CD4-positive, alpha-beta T cell treated with Interleukin-4 for 1 hour (primary cell): ENCODE measurements at regions not wholly inside any gene's neighbourhood (a gene's known extent, or its start where the extent isn't known, plus 50 kb on each side); places are given as distances from the start of the nearest gene placed in this dataset.

Experiments
- DNase-seq, 2 donors: peaks; one replicate each; pipeline ENCODE4 v3.0.0-alpha.2; 2020 to 2022

DNA sequence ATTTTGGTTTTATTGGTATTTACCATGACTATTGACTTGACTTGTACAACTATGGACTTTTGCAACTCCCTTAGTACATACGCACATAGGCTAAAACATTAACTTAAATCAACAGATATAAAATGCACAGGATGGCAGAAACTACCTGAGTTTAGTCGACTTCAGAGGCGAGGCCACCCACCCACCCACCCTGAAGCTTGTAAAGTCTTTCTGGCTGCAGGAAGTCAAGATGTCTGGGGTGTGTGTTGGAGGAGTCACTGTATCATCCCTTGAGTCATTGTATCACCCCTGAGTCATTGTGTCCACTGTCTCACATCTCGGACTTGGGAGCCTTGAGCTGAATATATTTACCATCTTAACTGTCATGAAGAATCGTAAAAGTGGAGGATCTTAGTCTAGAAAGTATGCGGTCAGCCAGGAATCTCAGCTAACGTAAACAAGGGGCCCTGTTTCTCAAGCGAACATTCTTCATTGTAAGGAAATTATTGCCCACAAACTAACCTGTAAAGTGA, 140.0 kb upstream of the ST6GAL2 start:
- DNase-seq, result no peak

DNA sequence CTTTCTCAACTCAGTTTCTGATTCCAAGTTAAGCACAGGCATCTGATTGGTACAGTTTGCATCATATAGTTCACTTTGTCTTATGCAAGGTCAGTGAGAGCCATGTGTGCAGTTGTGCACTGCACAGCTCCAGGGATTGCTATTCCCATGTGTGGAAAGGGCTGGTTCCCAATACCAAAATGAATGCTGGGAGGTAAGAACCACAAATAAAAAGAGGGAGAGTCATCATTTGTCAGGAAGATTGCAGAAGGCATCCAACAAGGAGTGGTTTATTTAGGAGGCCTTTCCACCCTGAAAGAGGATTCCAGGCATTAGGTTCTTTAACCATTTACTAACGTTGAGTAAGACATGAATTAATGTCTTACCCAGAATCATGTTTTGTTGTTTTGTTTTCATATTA, 141.2 kb upstream of the ST6GAL2 start:
- no peak for DNase-seq

DNA sequence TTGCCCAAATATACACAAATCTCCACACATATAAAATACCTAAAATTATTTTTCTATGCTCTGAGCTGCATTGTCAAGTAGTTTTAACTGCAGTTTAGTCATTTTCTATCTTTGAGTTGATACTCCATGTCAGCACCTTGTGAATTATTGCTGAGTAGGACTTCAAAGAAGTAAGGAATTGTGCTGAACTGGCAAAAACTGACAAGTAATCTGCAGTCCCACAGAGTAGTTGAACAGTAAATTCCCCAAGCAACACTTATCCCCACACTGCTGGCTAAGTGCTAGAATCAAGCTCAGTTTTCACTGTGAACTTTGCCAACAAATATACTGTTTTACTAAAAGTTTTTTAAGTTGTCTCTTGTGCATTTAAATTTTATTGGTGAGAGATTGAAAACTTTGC, 141.8 kb upstream of the ST6GAL2 start:
- DNase-seq, result no peak

DNA sequence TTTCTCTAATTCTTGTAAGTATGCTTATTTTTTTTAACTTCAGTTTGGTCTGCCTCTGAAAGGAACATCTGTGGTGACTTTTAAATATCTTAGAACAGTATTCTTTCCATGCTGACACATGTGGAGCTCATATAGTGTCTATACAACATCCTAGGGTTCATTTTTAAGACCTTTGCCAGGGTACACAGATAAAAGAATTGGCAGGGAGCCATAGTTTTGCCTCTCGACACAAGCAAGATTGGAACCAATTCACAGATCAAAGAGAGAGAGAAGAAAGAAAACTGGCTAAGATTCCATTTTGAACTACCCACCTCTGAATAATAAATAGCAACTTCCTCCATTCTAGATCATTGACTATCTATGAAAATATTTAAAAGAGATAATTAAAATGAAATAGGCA, 142.7 kb upstream of the ST6GAL2 start:
- DNase-seq, result no peak

DNA sequence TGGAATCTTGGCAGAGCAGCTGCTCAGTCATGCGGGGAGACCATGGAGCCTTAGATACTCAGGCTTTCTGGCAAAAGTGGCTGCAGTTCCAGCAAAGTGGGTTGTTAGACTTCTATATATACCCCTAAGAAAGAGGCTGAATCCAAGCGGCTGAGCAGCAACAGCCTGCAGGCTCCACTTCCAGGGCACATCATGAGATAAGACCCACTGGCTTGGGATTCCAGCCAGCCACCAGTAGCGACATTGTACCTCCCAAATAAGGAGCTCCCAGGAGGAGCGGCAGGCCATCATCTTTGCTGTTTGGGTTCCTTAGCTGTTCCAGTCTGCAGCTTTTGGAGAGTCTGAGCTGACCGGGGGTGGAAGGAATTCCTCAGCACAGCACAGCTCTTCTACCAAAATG, 150.3 kb upstream of the ST6GAL2 start:
- no peak for DNase-seq

DNA sequence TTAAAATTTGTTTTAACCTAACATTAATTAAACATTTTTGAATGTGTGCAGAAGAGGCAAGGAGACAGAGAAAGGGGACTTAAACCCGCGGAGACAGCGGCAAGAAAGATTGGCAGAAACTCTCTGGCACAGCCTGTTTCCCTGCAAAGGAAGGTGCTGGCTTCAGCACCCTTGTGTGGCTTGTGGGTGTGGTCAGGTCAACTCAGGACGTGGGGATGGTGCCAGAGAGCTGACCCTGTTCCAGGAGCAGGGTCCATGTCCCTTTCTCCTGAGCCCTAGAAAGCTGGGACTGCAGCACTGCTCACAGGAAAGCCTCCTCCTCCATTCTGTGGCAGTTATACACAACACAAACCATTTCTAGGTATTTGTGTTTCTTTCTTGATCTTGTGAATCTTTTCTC, 176.2 kb upstream of the ST6GAL2 start:
- DNase-seq, result no peak

DNA sequence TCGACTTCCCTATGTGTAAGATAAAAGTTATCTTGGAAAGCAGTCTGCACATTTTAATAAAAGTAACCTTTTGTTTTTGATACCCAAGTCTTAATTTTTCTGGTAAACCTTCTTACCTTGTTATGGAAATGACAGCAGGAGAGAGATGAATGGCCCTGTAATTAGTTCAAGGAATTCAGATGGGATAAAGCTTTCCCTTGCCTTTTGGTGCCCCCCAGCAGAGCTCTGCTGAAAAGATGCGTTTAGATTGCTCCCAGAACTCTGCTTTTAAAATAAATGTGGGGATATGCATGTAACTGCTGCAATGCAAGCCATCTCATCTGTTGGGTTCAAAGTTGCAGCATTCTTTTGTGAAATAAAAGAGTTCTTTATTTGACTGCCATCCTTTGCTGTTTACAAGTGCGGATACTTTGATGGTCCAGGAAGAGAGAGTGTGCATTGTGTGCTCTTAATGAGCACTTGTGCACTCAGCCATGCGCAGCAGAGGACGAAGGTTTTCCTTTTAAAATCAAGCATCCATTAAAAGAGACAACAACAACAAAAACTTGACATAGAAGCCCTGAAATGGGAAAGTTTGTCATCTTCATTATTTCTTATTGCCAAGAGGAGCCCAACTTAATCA, 176.7 kb upstream of the ST6GAL2 start:
- DNase-seq, result no peak

DNA sequence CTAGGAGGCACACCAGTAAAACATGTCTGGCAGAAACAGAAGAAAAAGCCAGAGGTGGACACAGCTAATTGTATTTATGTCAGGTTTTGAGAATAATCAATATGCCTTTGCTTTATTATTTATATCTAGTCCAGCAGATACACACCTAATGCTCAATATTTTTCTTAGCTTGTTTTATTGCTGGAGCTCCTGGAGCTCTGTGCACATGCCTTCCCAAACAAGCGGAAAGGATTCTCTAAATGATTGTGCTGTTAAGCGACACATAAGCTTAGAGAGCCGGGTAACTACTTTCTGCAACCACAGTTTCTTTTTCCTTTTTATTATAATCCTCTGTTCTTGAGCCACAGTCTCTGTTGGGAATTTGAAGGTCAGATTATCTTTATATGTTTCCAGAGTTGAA, 177.3 kb upstream of the ST6GAL2 start:
- no peak for DNase-seq

DNA sequence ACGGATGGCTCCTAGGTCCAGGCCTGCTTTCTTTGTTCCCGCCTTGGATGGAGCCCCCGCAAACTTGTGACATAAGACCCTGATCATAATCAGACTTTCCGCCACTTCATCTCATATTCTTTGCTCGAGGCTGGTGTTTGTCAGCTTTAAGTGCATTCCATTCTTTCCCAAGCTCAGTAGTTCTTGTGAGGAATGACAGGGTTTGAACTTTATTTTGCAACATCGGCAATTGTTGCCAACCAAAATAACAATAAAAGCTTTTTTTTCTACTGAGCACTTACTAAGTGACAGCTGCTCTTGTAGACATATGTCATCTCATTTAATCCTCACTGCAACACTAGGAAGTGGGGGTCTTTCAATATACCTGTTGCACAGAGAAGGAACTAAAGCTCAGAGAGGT, 178.8 kb upstream of the ST6GAL2 start:
- no peak for DNase-seq

DNA sequence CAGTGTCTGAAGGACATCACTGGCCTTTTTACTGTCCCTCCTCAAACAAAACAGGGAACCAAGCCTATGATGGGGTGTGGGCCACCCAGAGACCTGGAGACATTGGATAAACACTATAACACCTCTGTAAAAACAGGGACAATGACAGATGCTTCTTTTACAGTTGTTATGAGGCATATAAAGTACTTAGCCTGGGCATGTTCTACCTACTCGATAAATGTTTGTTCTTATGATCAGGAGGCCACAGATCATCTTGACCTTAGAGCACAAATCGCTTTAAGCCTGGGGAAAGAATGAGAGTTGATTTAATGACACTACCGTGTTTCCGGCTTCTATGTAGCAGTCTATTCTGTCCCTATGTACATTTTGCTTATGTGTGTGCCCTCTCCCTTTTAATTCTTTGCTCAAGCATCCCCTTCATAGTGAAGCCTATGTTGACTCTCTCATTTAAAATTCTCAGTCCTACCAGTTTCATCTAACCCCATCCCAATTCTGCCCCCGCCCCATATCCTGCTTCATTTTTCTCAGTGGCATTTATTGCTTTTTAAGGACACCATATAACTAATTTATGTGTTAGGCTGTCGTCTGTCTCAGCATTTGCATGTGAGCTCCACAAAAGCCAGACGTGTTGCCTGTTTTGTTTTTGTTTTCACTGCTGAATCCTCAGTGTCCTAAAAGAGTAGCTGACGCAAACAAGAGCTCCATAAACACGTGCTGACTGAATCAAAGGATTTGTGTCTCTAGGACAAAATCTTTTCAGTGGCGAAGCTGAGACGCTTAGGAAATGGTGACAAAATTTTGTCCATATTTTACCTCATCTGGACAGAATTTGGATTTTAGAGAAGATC, 182.3 kb upstream of the ST6GAL2 start:
- no peak for DNase-seq

DNA sequence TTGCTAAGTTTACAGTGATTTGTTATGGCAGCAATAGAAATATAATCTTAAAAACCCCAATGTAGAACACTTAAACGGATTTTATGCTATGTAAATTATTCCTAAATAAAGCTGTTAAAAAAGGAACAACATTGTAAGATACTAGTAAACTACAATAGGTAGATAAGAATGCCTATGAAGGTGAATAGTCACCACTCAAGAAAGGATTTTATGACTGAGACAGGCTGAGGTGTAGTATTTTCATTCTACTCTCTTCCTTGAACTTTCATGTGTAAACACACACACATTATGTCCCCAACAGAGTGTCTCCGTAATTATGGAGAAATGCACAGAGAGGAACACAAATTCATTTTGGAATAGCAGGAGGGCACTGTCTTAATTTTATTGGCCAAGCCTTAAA, 183.9 kb upstream of the ST6GAL2 start:
- no peak for DNase-seq

DNA sequence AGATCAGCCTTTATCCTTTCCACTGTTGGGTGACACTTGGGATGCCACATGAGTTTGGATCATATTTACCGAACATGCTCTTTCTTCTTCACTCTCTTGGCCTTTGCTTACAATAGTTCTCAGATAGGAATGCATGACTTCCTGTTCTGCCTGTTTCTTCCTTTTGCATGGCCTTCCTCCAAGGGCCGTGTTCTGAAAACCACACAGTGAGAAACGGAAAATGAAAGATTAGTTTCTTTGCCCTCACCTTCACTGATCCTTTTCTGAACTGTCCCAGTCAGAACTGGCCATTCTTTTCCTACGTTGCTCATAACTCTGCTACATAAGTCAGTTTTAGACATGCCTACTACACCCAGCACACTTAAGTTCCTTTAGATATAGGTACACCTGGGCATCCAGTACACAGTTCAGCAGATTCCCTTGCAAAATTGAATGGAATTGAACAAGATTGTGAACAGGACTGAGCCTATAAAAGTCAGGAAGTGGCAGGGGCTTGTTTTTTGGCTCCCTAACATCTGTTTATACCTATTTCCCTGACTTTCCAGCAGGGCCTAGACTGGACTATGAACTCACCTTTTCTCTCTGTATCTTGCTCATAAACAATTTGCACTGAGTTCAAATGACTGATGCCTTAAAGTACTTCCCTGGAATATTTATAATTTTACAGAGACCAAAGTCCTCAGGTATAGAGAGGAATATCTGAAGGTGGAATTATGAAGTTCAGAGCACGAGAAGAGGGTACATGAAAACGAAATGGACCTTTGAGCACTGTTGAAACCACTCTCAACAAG, 186.4 kb upstream of the ST6GAL2 start:
- DNase-seq, result no peak

DNA sequence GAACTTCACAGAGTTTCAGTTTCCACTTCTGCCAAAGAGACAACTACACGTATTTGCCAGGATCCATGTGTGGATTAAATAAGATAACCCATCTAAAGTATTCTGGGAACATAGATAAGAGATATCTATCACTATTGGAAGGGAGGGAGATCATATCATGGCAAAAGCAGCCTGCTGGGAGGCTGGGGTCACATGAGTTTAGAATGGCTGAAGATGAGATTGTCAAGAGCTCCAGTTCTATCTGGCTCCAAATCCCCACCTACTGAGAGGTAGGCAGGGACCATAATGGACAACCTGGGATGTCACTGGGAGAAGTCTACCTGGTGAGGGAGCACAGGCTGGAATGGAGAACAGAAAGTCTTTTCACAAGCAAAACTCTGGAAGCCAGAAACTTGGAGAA, 192.6 kb upstream of the ST6GAL2 start:
- no peak for DNase-seq

DNA sequence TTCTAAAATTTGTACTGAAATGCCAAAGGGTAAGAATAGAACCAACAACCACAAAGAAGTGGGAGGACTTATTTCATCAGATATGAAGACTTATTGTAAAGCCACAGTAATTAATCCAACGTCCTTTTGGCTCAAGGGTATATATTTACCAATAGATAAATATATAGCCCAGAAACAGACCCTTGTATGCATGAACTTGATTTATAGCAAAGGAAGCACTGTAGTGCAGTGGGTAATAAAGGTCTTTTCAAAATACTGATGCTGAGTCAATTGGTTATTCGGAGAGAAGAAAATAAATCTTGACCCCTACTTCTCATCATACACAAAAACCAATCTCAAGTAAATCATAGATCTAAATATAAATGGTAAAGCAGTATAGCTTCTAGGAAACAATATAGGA, 200.5 kb upstream of the ST6GAL2 start:
- no peak for DNase-seq

DNA sequence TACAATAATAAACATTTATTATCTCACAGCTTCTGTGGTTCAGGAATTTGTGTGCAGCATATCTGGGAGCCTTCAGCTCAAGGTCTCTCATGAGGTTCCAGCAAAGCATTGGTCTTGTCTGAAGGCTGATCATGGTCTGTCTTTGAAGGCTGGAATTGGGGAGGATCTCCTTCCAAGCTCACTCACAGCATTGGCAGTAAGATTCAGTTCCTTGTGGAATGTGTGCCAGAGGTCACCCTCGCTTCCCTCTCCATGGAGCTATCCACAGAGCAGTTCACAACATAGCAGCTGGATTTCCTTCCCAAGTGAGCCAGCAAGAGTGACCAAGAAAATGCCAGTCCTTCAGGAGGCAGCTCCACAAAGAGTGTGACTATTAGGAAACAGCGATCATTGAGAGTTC, 202.2 kb upstream of the ST6GAL2 start:
- DNase-seq, result no peak

DNA sequence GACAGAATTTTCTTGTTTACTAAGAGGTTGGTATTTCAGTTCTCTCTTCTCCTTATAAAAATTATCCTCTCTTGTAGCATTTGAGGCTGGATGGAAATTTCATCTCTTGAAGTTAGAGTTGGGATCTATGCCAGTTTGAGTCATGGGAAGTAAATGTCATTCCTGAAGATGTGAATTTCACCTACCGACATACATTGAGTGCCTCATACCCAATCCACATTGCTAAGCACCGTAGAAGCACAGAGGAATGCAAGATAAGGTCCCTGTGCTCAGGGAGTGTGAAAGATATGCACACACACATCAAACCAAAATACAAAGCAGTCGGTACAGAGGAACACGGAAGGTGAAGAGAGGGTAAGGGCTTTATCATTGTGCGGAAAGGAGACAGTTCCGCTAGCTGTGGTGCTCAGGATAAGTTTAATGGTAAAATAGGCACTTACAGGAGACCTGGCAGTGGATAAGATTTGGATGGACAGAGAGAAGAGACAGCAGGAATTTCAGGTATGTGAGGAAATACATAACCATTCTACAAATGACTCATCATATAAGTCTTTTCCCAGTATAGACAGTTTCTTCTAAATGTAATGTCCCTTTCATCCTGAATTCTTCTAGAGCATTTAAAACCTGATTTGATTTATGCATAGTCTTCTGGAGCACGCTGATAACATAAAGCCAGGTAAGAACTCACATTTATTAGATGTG, 205.3 kb upstream of the ST6GAL2 start:
- no peak for DNase-seq

DNA sequence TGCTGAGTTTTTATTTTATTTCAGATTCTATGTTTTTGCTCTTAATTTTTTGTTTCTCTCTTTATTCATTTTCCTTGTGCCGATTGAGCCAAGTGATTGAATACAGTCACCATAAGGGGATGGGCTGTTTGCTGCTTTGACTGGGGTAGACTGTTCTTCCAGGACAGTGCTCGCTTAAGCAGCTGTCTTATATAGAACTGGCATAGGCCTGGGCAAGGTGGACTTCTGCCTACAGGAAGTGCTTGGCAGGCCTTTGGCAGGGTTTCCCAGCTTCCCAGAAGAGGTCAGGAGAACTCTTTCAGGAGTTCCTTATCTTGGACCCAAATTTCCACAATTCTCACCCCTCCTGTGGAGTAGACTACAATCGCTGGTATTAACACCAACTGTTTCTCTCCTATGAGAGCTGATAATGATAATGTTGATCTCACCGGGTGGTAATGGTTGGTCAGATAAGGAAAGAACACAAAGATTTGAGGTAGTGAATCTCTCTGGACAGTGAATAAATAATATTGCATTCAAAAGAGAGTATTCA, 207.5 kb upstream of the ST6GAL2 start:
- DNase-seq, result no peak

DNA sequence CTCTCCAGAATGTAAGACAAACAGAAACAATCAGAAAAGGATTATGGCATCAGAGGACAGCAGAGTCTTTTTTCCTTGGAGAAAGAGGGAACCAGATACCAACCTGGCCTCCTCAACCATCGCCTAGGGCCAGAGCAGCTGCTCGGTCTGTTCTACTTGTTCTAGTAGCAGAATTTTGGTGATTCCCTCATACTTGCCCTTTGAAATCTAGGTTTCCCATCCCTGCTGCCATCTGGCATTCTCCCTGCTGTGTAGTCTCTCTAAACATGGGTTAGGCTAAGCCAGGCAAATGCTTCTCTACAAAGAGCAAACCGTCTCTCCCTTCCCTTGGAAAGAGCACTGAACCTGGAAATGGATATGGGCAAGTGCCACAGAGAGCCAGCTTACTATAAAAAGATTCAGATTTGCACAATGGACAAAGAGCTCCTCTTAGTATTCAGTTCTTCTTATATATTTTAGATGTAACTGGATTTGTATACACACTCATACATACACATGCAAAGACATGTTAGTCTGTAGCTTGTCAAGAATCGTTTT, 208.6 kb upstream of the ST6GAL2 start:
- no peak for DNase-seq

DNA sequence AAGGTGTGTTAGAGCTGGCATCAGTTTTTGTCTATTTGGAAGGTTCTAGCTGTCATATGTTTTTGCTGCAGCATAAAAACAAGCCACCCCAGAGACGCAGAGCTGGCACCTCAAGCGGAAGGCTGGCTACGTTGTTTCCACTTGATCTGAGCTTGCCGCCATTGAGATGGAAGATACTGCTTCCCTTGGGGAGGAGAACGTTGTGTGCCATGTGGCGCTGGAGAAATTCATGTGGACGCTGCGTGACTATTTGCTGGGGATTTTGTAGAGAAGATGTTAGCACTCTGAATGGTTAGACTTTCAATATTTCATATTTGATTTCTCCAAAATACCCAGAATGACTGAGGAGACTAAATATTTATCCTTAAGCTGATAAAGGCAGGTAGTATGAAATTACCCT, 216.2 kb upstream of the ST6GAL2 start:
- no peak for DNase-seq

DNA sequence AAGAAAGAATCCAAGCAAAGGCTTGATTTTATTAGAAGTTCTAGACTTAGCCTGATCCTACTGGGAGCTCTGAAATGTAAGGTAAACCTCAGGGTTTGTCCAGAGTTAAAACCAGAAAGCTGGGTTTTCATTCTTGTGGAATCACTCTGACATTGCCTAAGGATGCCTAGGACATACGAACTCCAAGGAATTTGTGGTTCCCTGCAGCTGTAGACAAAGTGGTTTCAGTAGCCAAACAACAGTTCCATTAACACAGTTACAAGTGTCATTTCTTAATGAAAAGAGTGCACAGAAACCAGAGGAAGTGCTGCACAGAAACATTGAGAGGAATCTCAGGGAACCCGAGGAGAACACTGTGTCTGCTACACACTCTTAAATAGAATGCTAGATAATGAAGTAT, 221.4 kb upstream of the ST6GAL2 start:
- DNase-seq, result no peak

DNA sequence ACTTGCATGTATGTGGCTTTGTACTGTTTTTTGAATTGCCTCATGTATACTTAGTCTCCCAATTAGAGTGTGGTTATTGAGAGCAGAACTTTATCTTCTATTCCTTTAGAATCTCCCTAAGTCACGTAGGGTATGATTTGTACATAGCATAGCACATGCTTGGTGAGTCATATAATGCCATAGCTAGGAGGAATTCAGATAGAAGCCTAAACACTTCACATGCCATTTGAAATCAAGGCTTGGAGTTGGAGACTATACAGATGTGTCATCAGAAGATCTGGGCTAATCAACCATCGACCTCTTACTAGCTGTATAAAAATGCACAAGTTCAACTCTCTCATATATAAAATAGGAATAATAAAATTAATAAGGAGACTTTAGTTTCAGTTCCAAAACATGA, 222.6 kb upstream of the ST6GAL2 start:
- DNase-seq, result no peak

DNA sequence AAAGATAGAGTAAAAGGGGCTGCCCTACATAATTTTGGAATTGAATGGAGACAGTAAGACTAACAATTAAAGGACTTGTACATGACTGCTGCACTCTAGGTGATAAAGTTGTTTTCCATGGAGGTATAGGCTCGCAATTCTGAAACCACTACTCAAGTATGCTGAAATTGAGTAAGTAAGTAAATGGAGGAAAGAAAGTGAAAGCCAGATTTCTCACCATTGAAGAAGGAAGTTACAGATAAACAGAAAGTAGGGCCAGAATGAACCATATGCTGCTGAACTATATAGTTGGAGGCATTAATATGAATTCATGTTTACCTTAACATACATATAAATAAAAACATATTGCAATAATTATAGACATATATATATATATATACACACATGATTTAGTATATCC, 225.7 kb upstream of the ST6GAL2 start:
- no peak for DNase-seq

DNA sequence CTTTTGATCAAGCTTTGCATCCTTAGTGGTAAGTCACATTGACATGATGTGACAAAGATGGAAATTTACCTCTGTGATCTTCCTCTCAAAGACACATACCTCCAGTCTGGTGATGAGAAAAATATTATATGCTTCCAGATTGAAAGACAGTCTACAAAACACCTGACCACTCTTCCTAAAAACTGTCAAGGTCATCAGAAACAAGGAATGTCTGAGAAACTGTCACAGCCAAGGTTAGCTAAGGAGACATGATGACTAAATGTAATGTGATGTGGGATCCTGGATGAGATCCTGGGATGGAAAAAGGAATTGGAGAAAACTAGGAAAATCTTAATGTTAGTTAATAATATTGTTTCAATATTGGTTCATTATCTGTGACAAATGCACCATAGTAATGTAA, 226.6 kb upstream of the ST6GAL2 start:
- no peak for DNase-seq
